IMR-90 (cell line): ENCODE measurements at regions not wholly inside any gene's neighbourhood (a gene's known extent, or its start where the extent isn't known, plus 50 kb on each side); places are given as distances from the start of the nearest gene placed in this dataset.
A peak's percentile ranks its signal among the peaks of the same experiment; 100 is the strongest.

ENCODE experiments used
- ATAC-seq: fragments of 200-7000 bp; cut with Tn5 transposase; 2 replicates; pipeline ENCODE4 v1.9.1; 2020; ENCODE audit warnings: low read depth, mild to moderate bottlenecking, moderate library complexity
- BruUV-seq: library from RNA; stranded (reverse); fragments of 400-500 nt; replicated peaks from 2 replicates; lab custom pipeline; 2021; lab: Mats Ljungman, UMichigan
- CTCF ChIA-PET: fragments of 300-600 bp; formaldehyde crosslinking; extraction: SDS; loops from one replicate; lab custom pipeline; 2021; ENCODE audit warnings: antibody characterized with exemption; lab: Yijun Ruan, JAX
- POLR2A ChIA-PET: fragments of 300-600 bp; sonication (Branson Sonifier 250); formaldehyde crosslinking; loops from one replicate; lab custom pipeline; 2022; ENCODE audit warnings: antibody characterized with exemption; ENCODE audit not compliant: unreplicated experiment; lab: Charles Lee
- DNase-seq: peaks from one replicate; pipeline ENCODE4 v3.0.0; 2013
- H2AFZ ChIP-seq: replicated peaks from 2 replicates; pipeline ENCODE3; 2013; ENCODE audit warnings: low read length, mild to moderate bottlenecking; ENCODE audit not compliant: poor library complexity
- H2AK5ac ChIP-seq: 2 replicates; pipeline ENCODE4 v1.6.1; 2013; ENCODE audit warnings: low read depth, low read length, inconsistent platforms
- H2AK9ac ChIP-seq: replicated peaks from 2 replicates; pipeline ENCODE3; 2013; ENCODE audit warnings: mild to moderate bottlenecking, low read depth, low read length, moderate library complexity; ENCODE audit not compliant: poor library complexity
- H2BK120ac ChIP-seq: 2 replicates; pipeline ENCODE4 v1.6.1; 2013; ENCODE audit warnings: low read depth, low read length, inconsistent platforms
- H2BK15ac ChIP-seq: 3 replicates; pipeline ENCODE4 v1.6.1; 2013; ENCODE audit warnings: low read depth, low read length, inconsistent platforms
- H2BK20ac ChIP-seq: 2 replicates; pipeline ENCODE4 v1.6.1; 2013; ENCODE audit warnings: low read depth, mild to moderate bottlenecking, inconsistent platforms, low read length, moderate library complexity
- H2BK5ac ChIP-seq: 2 replicates; pipeline ENCODE4 v1.6.1; 2013; ENCODE audit warnings: mild to moderate bottlenecking, low read depth, low read length, inconsistent platforms; ENCODE audit not compliant: poor library complexity, severe bottlenecking
- H3K14ac ChIP-seq: replicated peaks from 2 replicates; pipeline ENCODE4 v1.6.1; 2013; ENCODE audit warnings: low read depth, low read length, inconsistent platforms
- H3K18ac ChIP-seq: 2 replicates; pipeline ENCODE4 v1.6.1; 2013; ENCODE audit warnings: low read depth, low read length, control low read depth
- H3K23ac ChIP-seq: 2 replicates; pipeline ENCODE4 v1.6.1; 2013; ENCODE audit warnings: low read depth, low read length, inconsistent platforms
- H3K27ac ChIP-seq: 2 replicates; pipeline ENCODE4 v1.5.1; 2013; ENCODE audit warnings: mild to moderate bottlenecking, control low read depth, low read length; ENCODE audit not compliant: insufficient read depth
- H3K27me3 ChIP-seq: 2 replicates; pipeline ENCODE4 v1.6.1; 2013; ENCODE audit warnings: low read length; ENCODE audit not compliant: control insufficient read depth, insufficient read depth
- H3K36me3 ChIP-seq: 2 replicates; pipeline ENCODE4 v1.6.1; 2013; ENCODE audit warnings: low read length, mixed read lengths; ENCODE audit not compliant: control insufficient read depth, insufficient read depth
- H3K4ac ChIP-seq: 2 replicates; pipeline ENCODE4 v1.6.1; 2013; ENCODE audit warnings: low read depth, low read length, inconsistent platforms
- H3K4me1 ChIP-seq: 2 replicates; pipeline ENCODE4 v1.6.1; 2013; ENCODE audit warnings: low read length, mixed read lengths; ENCODE audit not compliant: control insufficient read depth, insufficient read depth
- H3K4me2 ChIP-seq: 2 replicates; pipeline ENCODE4 v1.6.1; 2013; ENCODE audit warnings: low read depth, mild to moderate bottlenecking, control low read depth, low read length, moderate library complexity
- H3K4me3 ChIP-seq: 2 replicates; pipeline ENCODE4 v1.5.1; 2013; ENCODE audit warnings: low read depth, mild to moderate bottlenecking, control low read depth, low read length, moderate library complexity; ENCODE audit not compliant: insufficient read depth
- H3K56ac ChIP-seq: 2 replicates; pipeline ENCODE4 v1.6.1; 2013; ENCODE audit warnings: low read length, inconsistent platforms; ENCODE audit not compliant: insufficient read depth; ENCODE audit errors: extremely low read depth
- H3K79me1 ChIP-seq, 2 experiments: 2 replicates each; pipeline ENCODE4 v1.6.1; 2013; ENCODE audit warnings: low read length in 2 of 2, inconsistent platforms in 1 of 2, low read depth in 1 of 2
- H3K9ac ChIP-seq: 2 replicates; pipeline ENCODE4 v1.6.1; 2013; ENCODE audit warnings: low read depth, low read length, control low read depth
- H3K9me1 ChIP-seq: 2 replicates; pipeline ENCODE4 v1.6.1; 2013; ENCODE audit warnings: low read length, inconsistent platforms; ENCODE audit not compliant: insufficient read depth
- H3K9me3 ChIP-seq: 2 replicates; pipeline ENCODE4 v1.6.1; 2013; ENCODE audit warnings: low read length; ENCODE audit not compliant: control insufficient read depth, insufficient read depth
- H4K20me1 ChIP-seq: 2 replicates; pipeline ENCODE4 v1.6.1; 2013; ENCODE audit warnings: low read length, inconsistent platforms; ENCODE audit not compliant: insufficient read depth
- H4K5ac ChIP-seq: 2 replicates; pipeline ENCODE4 v1.6.1; 2013; ENCODE audit warnings: mild to moderate bottlenecking, low read depth, low read length, control low read depth
- H4K8ac ChIP-seq, 2 experiments: 2 replicates each; pipeline ENCODE4 v1.6.1; 2013; ENCODE audit warnings: low read depth in 2 of 2, low read length in 2 of 2, control low read depth in 1 of 2, inconsistent platforms in 1 of 2
- H4K91ac ChIP-seq: 2 replicates; pipeline ENCODE4 v1.6.1; 2013; ENCODE audit warnings: low read depth, low read length, inconsistent platforms; ENCODE audit not compliant: insufficient read depth
- CEBPB ChIP-seq: IDR thresholded peaks from 2 replicates; pipeline ENCODE4 v1.6.1; 2012; ENCODE audit warnings: low read depth, low read length, improper control_type of control experiment
- FOS ChIP-seq: fragments of 150-350 bp; IDR thresholded peaks from 2 replicates; pipeline ENCODE4 v1.6.1; 2016; ENCODE audit warnings: low read depth, low read length
- RCOR1 ChIP-seq: IDR thresholded peaks from 2 replicates; pipeline ENCODE4 v1.6.1; 2012; ENCODE audit warnings: mild to moderate bottlenecking, low read length, improper control_type of control experiment; ENCODE audit not compliant: insufficient replicate concordance
- dilution Hi-C: fragments of 300-500 bp; cut with HindIII; formaldehyde crosslinking; loops from one replicate; pipeline ENCODE4 v1.14.3; 2018; ENCODE audit warnings: low sequenced_read_pairs; ENCODE audit not compliant: unreplicated experiment
- in situ Hi-C: fragments of 300-500 bp; cut with MboI; formaldehyde crosslinking; loops from 3 replicates; pipeline ENCODE4 v1.14.3; 2019; ENCODE audit warnings: low sequenced_read_pairs, inconsistent platforms, mixed read lengths
- intact Hi-C: fragments of 100-400 bp; cut with micrococcal nuclease; formaldehyde crosslinking; loops from 2 replicates; pipeline ENCODE4 v1.10.0; 2022

GRCh38 chr5:165459232-165459631, 1953.8 kb downstream of the MAT2B start:
- Histone ChIP-seq H3K18ac (no peak overlapping the region), H2AFZ (no peak overlapping the region), H3K36me3 (no peaks in the 10 kb centered on the region), H2AK5ac (no peak overlapping the region), H2AK9ac (no peak overlapping the region), H3K27me3 (no peaks in the 10 kb centered on the region), H3K14ac (no peak overlapping the region), H3K9me3 (peaks cover 1% of the 10 kb centered on the region; the same call in 1 of the 2 replicates), H3K4me1 (no peaks in the 10 kb centered on the region), H3K9me1 (no peaks in the 10 kb centered on the region), H4K5ac (no peak overlapping the region), H2BK5ac (no peak overlapping the region), H2BK15ac (no peak overlapping the region), H3K23ac (no peak overlapping the region), H2BK20ac (no peak overlapping the region), H3K27ac (no peak overlapping the region), H3K4ac (no peak overlapping the region), H3K79me1 (no peaks in the 10 kb centered on the region), H3K4me3 (no peak overlapping the region), H4K91ac (no peak overlapping the region), H3K56ac (no peak overlapping the region), H3K9ac (no peak overlapping the region), H4K20me1 (no peaks in the 10 kb centered on the region), H2BK120ac (no peak overlapping the region), H3K4me2 (no peak overlapping the region), H4K8ac (no peak overlapping the region)
- dilution Hi-C loops (no loop called here), in situ Hi-C loops (loop anchor here (25.0 kb wide), 1 partner anchor 1897 kb away; no protein-coding TSS in a partner anchor), intact Hi-C loops (loop anchor here (2.0 to 10.0 kb wide), 8 partner anchors 232 to 1897 kb away; no protein-coding TSS in a partner anchor)
- no peak for TF ChIP-seq FOS
- no peak for TF ChIP-seq RCOR1
- no peak for TF ChIP-seq CEBPB
- ChIA-PET CTCF (interaction anchor here (0.6 kb wide), 1 partner anchor 1898 kb away, joined by 6 read pairs; no protein-coding TSS in a partner anchor), POLR2A (no interaction called here)
- no TSS peak for BruUV-seq
- DNase-seq = peak; percentile 61
- ATAC-seq = peak; percentile 71
